Heart left ventricle (tissue), 13 donors: ENCODE measurements at regions not wholly inside any gene's neighbourhood (a gene's known extent, or its start where the extent isn't known, plus 50 kb on each side); places are given as distances from the start of the nearest gene placed in this dataset.

Experiments
- POLR2A ChIP-seq, 2 donors: fragments of 450-650 bp; IDR thresholded peaks; one replicate each; pipeline ENCODE4 v1.6.1; 2017; ENCODE audit warnings: antibody characterized with exemption in 2 of 2, mild to moderate bottlenecking in 2 of 2, moderate library complexity in 2 of 2
- TF ChIP-seq, protein P1 (sequence below), 12 donors: fragments of 200-600 bp; sonication (generic) in 4 of 12; IDR thresholded peaks; one replicate each; pipeline versions ENCODE4 v1.5.0 to v1.8.0; 2018 to 2022; ENCODE audit warnings: antibody characterized with exemption in 12 of 12, mild to moderate bottlenecking in 5 of 12
- donor health status: ischemic (EF 13 %, LVEDD 7.1; RV severe dilation, severe dysfunction).
- donor health status: DM: no; HTN: yes; CAD: no.
- donor health status: DM: no; HTN: no; CAD: no.
- donor health status: ischemic (EF 25% LVEDD 6.9; RV normal size, moderate dysfunction).
- donor health status: ischemic (EF 25% LVEDD 5.7; RV mildly dilated, moderate dysfunction).
- donor health status: ischemic (EF 35%, LVEDD 5.7; RV mildly dilated, moderate dysfunction).
- donor health status: nonischemic (EF 11% LVEDD 7.7; RV severe dilation, severe dysfunction).
- donor health status: DM: yes; HTN: yes; CAD: no.
- donor health status: PGD.
- donor health status: ischemic (EF 29% LVEDD 5.4; RV normal size, mild dysfunction).
- donor health status: nonischemic (EF 23%, LVEDD 6.1; RV moderate dilation, normal function).

DNA sequence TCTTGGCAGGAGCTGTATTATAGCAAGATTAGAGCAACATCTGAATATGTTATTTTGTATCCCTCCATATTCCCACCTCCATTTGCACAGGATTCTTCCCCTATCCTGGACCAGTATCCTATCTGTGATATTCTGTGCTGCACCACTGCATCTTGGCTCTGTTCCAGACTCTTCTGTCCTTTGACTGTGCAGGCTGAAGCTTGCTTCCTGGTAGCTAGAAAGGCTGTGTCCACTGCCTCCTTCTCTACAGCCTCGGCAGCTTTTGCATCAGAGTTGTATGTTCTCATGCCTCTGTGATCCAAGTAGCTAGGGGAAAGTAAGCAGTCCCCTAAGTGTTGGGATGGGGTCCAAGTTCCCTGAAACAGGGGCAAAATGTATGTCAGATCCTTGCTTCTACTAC is 104.1 kb downstream of the GAS1 start:
- TF ChIP-seq, protein P1, sequence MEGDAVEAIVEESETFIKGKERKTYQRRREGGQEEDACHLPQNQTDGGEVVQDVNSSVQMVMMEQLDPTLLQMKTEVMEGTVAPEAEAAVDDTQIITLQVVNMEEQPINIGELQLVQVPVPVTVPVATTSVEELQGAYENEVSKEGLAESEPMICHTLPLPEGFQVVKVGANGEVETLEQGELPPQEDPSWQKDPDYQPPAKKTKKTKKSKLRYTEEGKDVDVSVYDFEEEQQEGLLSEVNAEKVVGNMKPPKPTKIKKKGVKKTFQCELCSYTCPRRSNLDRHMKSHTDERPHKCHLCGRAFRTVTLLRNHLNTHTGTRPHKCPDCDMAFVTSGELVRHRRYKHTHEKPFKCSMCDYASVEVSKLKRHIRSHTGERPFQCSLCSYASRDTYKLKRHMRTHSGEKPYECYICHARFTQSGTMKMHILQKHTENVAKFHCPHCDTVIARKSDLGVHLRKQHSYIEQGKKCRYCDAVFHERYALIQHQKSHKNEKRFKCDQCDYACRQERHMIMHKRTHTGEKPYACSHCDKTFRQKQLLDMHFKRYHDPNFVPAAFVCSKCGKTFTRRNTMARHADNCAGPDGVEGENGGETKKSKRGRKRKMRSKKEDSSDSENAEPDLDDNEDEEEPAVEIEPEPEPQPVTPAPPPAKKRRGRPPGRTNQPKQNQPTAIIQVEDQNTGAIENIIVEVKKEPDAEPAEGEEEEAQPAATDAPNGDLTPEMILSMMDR (IDR thresholded peaks at IDR 0.05) = no peak
- no peak for TF ChIP-seq POLR2A (IDR thresholded peaks at IDR 0.05)
